Fibroblast of lung (primary cell): ENCODE measurements at regions not wholly inside any gene's neighbourhood (a gene's known extent, or its start where the extent isn't known, plus 50 kb on each side); places are given as distances from the start of the nearest gene placed in this dataset.

Experiments
- EZH2 ChIP-seq: IDR thresholded peaks from 2 replicates; pipeline ENCODE4 v1.5.1; 2012; ENCODE audit warnings: low read length, control low read depth, mild to moderate bottlenecking; ENCODE audit errors: missing control alignments
- TF ChIP-seq, protein P1 (sequence below), 2 donors: IDR thresholded peaks in 1 of 2; conservative IDR thresholded peaks in 1 of 2; 1 replicate in 1 of 2; 2 replicates in 1 of 2; pipeline ENCODE4 v1.5.1; 2011 to 2012; ENCODE audit warnings: low read length in 2 of 2, control low read depth in 1 of 2, inconsistent platforms in 1 of 2, low read depth in 1 of 2, mild to moderate bottlenecking in 1 of 2

DNA sequence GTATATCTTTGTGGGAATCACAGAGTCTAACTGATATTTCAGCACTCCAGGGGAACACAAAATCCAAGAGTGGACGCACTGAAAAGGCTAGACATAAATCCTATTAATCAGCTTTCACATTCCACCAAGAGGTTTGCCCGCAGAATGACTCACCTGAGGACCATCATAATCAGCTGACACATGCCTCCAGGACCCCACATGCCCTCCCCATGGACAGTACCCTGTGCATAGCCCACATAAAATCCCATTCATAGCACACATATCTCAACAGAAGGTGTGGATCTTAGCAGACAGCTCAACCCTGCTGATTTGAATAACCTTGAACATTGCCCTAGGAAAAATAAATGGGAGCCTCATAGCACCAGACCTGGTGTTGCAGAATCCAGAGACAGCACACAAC, 246.8 kb upstream of the TENT5A start:
- TF ChIP-seq, protein P1, sequence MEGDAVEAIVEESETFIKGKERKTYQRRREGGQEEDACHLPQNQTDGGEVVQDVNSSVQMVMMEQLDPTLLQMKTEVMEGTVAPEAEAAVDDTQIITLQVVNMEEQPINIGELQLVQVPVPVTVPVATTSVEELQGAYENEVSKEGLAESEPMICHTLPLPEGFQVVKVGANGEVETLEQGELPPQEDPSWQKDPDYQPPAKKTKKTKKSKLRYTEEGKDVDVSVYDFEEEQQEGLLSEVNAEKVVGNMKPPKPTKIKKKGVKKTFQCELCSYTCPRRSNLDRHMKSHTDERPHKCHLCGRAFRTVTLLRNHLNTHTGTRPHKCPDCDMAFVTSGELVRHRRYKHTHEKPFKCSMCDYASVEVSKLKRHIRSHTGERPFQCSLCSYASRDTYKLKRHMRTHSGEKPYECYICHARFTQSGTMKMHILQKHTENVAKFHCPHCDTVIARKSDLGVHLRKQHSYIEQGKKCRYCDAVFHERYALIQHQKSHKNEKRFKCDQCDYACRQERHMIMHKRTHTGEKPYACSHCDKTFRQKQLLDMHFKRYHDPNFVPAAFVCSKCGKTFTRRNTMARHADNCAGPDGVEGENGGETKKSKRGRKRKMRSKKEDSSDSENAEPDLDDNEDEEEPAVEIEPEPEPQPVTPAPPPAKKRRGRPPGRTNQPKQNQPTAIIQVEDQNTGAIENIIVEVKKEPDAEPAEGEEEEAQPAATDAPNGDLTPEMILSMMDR (conservative IDR thresholded peaks at IDR 0.05 in 1 of 2, IDR thresholded peaks at IDR 0.05 in 1 of 2; ENCODE audit: low read depth in 1 of 2, low read length in 2 of 2), result no peak
- no peak for TF ChIP-seq EZH2
